ENCODE measurements at regions not wholly inside any gene's neighbourhood (a gene's known extent, or its start where the extent isn't known, plus 50 kb on each side); places are given as distances from the start of the nearest gene placed in this dataset.

DNA sequence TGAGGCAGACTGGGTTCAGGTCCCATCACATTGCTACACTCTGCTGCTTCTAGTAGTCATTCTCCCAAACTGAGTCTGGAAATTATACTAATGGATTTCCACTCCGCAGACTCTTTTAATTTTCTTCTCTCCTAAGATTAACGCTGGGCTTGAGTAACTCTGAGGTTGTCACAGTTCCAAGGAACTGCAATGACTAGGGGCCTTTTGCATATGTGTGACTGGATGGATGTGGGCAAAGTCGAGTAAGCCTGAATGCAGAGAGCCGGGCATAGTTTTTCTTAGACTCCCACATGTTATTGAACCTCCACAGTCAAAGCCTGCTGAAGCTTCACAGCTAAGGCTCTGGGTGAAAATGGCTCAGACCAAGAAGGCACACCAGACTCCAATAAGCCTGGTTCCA lies 160.9 kb upstream of the PROX1 start:
- TF ChIP-seq EZH2 (IDR thresholded peaks at IDR 0.05; ENCODE audit: low read length, unreplicated experiment) (no peak), EZH2phosphoT487 (IDR thresholded peaks at IDR 0.05; ENCODE audit: borderline replicate concordance, low read length) (no peak)
- TF ChIP-seq, protein P1, sequence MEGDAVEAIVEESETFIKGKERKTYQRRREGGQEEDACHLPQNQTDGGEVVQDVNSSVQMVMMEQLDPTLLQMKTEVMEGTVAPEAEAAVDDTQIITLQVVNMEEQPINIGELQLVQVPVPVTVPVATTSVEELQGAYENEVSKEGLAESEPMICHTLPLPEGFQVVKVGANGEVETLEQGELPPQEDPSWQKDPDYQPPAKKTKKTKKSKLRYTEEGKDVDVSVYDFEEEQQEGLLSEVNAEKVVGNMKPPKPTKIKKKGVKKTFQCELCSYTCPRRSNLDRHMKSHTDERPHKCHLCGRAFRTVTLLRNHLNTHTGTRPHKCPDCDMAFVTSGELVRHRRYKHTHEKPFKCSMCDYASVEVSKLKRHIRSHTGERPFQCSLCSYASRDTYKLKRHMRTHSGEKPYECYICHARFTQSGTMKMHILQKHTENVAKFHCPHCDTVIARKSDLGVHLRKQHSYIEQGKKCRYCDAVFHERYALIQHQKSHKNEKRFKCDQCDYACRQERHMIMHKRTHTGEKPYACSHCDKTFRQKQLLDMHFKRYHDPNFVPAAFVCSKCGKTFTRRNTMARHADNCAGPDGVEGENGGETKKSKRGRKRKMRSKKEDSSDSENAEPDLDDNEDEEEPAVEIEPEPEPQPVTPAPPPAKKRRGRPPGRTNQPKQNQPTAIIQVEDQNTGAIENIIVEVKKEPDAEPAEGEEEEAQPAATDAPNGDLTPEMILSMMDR (conservative IDR thresholded peaks at IDR 0.05; ENCODE audit: low read depth, low read length) = no peak

Data from PC-3 (cell line).